ENCODE measurements at regions not wholly inside any gene's neighbourhood (a gene's known extent, or its start where the extent isn't known, plus 50 kb on each side); places are given as distances from the start of the nearest gene placed in this dataset.

GRCh38 chr10:69728335-69728870 is 73.3 kb upstream of the COL13A1 start:
- TF ChIP-seq CTCF (IDR thresholded peaks at IDR 0.05): no peak
- no peak for TF ChIP-seq POLR2AphosphoS5 (IDR thresholded peaks at IDR 0.05)
